ENCODE measurements at regions not wholly inside any gene's neighbourhood (a gene's known extent, or its start where the extent isn't known, plus 50 kb on each side); places are given as distances from the start of the nearest gene placed in this dataset.
A peak's percentile ranks its signal among the peaks of the same experiment; 100 is the strongest.
"Not testable (repeated sequence)": the region's sequence is repeated elsewhere in the genome, so short reads cannot be mapped to it uniquely, and the experiment has no call there.

- no peak for DNase-seq
Observed at GRCh38 chr5:13640270-13640669, 304.2 kb downstream of the DNAH5 start.

- no peak for DNase-seq
Observed at GRCh38 chr5:13632676-13633075, 311.8 kb downstream of the DNAH5 start.

- DNase-seq, result no peak
Observed at GRCh38 chr5:13629218-13629617, 315.3 kb downstream of the DNAH5 start.

- DNase-seq, result no peak
Observed at GRCh38 chr5:13627673-13628454, 316.6 kb downstream of the DNAH5 start.

- no peak for DNase-seq
Observed at GRCh38 chr5:13625616-13626198, 318.8 kb downstream of the DNAH5 start.

- no peak for DNase-seq
Observed at GRCh38 chr5:13624283-13625074, 320.0 kb downstream of the DNAH5 start.

- no peak for DNase-seq
Observed at GRCh38 chr5:13613621-13614020, 330.9 kb downstream of the DNAH5 start.

GRCh38 chr5:13611604-13612003 is 332.9 kb downstream of the DNAH5 start:
- DNase-seq, result no peak

GRCh38 chr5:13609504-13609903 is 335.0 kb downstream of the DNAH5 start:
- no peak for DNase-seq

- peak; percentile 90 for DNase-seq
Observed at GRCh38 chr5:13606051-13606450, 338.4 kb downstream of the DNAH5 start.

GRCh38 chr5:13601112-13601511 is 343.4 kb downstream of the DNAH5 start:
- DNase-seq, result no peak

GRCh38 chr5:13595978-13596377 is 348.5 kb downstream of the DNAH5 start:
- no peak for DNase-seq

- peak; percentile 58 for DNase-seq
Observed at GRCh38 chr5:13591621-13592020, 352.9 kb downstream of the DNAH5 start.

GRCh38 chr5:13585324-13585723 is 359.2 kb downstream of the DNAH5 start:
- no peak for DNase-seq

- DNase-seq, result no peak
Observed at GRCh38 chr5:13581914-13582313, 362.6 kb downstream of the DNAH5 start.

GRCh38 chr5:13581132-13581531 is 363.4 kb downstream of the DNAH5 start:
- DNase-seq, result no peak

- no peak for DNase-seq
Observed at GRCh38 chr5:13580058-13580457, 364.4 kb downstream of the DNAH5 start.

- DNase-seq, result not testable (repeated sequence)
Observed at GRCh38 chr5:13579091-13579490, 365.4 kb downstream of the DNAH5 start.

GRCh38 chr5:13578311-13579039 is 366.0 kb downstream of the DNAH5 start:
- not testable (repeated sequence) for DNase-seq

GRCh38 chr5:13574574-13574973 is 369.9 kb downstream of the DNAH5 start:
- DNase-seq, result no peak

GRCh38 chr5:13572163-13572562 is 372.3 kb downstream of the DNAH5 start:
- DNase-seq, result no peak

GRCh38 chr5:13569090-13569715 is 375.3 kb downstream of the DNAH5 start:
- DNase-seq, result no peak

GRCh38 chr5:13567819-13568218 is 376.7 kb downstream of the DNAH5 start:
- DNase-seq, result no peak
